PFSK-1 (cell line): ENCODE measurements at regions not wholly inside any gene's neighbourhood (a gene's known extent, or its start where the extent isn't known, plus 50 kb on each side); places are given as distances from the start of the nearest gene placed in this dataset.

ENCODE experiments used
- FOXP2 ChIP-seq: optimal IDR thresholded peaks from 2 replicates; pipeline ENCODE3; 2011; ENCODE audit warnings: borderline replicate concordance, control low read depth, inconsistent platforms; ENCODE audit not compliant: insufficient read depth; ENCODE audit errors: extremely low read length, extremely low read depth
- POLR2AphosphoS5 ChIP-seq: IDR thresholded peaks from 2 replicates; pipeline ENCODE4 v1.6.1; 2012; ENCODE audit warnings: low read depth, mild to moderate bottlenecking, control low read depth, low read length, moderate library complexity
- SIN3A ChIP-seq: IDR thresholded peaks from 2 replicates; pipeline ENCODE4 v1.6.1; 2012; ENCODE audit warnings: mild to moderate bottlenecking, low read length, moderate library complexity, borderline replicate concordance; ENCODE audit not compliant: insufficient read depth
- TAF1 ChIP-seq: IDR thresholded peaks from 2 replicates; pipeline ENCODE4 v1.6.1; 2012; ENCODE audit warnings: low read length, control low read depth, borderline replicate concordance; ENCODE audit not compliant: insufficient read depth
- TF ChIP-seq, protein P1 (sequence below), 2 experiments: IDR thresholded peaks; 2 replicates each; pipeline versions ENCODE4 v1.6.1 to v1.8.0; 2011 to 2012; ENCODE audit warnings: low read depth in 2 of 2, low read length in 2 of 2, control low read depth in 1 of 2, inconsistent platforms in 1 of 2, mild to moderate bottlenecking in 1 of 2, moderate library complexity in 1 of 2; ENCODE audit not compliant: insufficient read depth in 1 of 2

- TF ChIP-seq POLR2AphosphoS5: no peak
- TF ChIP-seq, protein P1, sequence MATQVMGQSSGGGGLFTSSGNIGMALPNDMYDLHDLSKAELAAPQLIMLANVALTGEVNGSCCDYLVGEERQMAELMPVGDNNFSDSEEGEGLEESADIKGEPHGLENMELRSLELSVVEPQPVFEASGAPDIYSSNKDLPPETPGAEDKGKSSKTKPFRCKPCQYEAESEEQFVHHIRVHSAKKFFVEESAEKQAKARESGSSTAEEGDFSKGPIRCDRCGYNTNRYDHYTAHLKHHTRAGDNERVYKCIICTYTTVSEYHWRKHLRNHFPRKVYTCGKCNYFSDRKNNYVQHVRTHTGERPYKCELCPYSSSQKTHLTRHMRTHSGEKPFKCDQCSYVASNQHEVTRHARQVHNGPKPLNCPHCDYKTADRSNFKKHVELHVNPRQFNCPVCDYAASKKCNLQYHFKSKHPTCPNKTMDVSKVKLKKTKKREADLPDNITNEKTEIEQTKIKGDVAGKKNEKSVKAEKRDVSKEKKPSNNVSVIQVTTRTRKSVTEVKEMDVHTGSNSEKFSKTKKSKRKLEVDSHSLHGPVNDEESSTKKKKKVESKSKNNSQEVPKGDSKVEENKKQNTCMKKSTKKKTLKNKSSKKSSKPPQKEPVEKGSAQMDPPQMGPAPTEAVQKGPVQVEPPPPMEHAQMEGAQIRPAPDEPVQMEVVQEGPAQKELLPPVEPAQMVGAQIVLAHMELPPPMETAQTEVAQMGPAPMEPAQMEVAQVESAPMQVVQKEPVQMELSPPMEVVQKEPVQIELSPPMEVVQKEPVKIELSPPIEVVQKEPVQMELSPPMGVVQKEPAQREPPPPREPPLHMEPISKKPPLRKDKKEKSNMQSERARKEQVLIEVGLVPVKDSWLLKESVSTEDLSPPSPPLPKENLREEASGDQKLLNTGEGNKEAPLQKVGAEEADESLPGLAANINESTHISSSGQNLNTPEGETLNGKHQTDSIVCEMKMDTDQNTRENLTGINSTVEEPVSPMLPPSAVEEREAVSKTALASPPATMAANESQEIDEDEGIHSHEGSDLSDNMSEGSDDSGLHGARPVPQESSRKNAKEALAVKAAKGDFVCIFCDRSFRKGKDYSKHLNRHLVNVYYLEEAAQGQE (IDR thresholded peaks at IDR 0.05; ENCODE audit: insufficient read depth in 1 of 2, low read depth in 2 of 2, low read length in 2 of 2): no peak
- TF ChIP-seq TAF1: no peak
- TF ChIP-seq SIN3A: no peak
- TF ChIP-seq FOXP2: no peak
Observed at GRCh38 chr5:61280761-61281427, 51.2 kb upstream of the ZSWIM6 start.
